GM18511 (cell line): ENCODE measurements at regions not wholly inside any gene's neighbourhood (a gene's known extent, or its start where the extent isn't known, plus 50 kb on each side); places are given as distances from the start of the nearest gene placed in this dataset.
A peak's percentile ranks its signal among the peaks of the same experiment; 100 is the strongest.

ENCODE experiments used
- ATAC-seq: cut with Tn5 transposase; IDR thresholded peaks from one replicate; pipeline ENCODE4 v1.9.1; 2021; ENCODE audit warnings: mild to moderate bottlenecking, moderate library complexity; ENCODE audit not compliant: unreplicated experiment

- ATAC-seq, result peak; percentile 66
Measured at GRCh38 chr10:123552760-123553554, 113.2 kb upstream of the GPR26 start.

- peak; percentile 50 for ATAC-seq
Measured at GRCh38 chr10:123553810-123554430, 112.2 kb upstream of the GPR26 start.

GRCh38 chr10:123554656-123555055, 111.5 kb upstream of the GPR26 start:
- no peak for ATAC-seq

- ATAC-seq, result no peak
Measured at GRCh38 chr10:123555616-123556015, 110.5 kb upstream of the GPR26 start.

- no peak for ATAC-seq
Measured at GRCh38 chr10:123556049-123556448, 110.1 kb upstream of the GPR26 start.

- ATAC-seq, result no peak
Measured at GRCh38 chr10:123556736-123557135, 109.4 kb upstream of the GPR26 start.

GRCh38 chr10:123557366-123558108, 108.6 kb upstream of the GPR26 start:
- no peak for ATAC-seq

- ATAC-seq, result no peak
Measured at GRCh38 chr10:123558651-123559050, 107.5 kb upstream of the GPR26 start.

- ATAC-seq, result peak; percentile 75
Measured at GRCh38 chr10:123559066-123559822, 106.9 kb upstream of the GPR26 start.

- no peak for ATAC-seq
Measured at GRCh38 chr10:123559823-123560092, 106.4 kb upstream of the GPR26 start.

- no peak for ATAC-seq
Measured at GRCh38 chr10:123560301-123561140, 105.6 kb upstream of the GPR26 start.

GRCh38 chr10:123561141-123561440, 105.1 kb upstream of the GPR26 start:
- ATAC-seq, result no peak

GRCh38 chr10:123562387-123562786, 103.8 kb upstream of the GPR26 start:
- no peak for ATAC-seq

GRCh38 chr10:123562811-123563580, 103.2 kb upstream of the GPR26 start:
- ATAC-seq, result no peak

- ATAC-seq, result no peak
Measured at GRCh38 chr10:123563581-123563855, 102.6 kb upstream of the GPR26 start.

- ATAC-seq, result no peak
Measured at GRCh38 chr10:123563994-123564393, 102.2 kb upstream of the GPR26 start.

GRCh38 chr10:123564631-123565030, 101.5 kb upstream of the GPR26 start:
- ATAC-seq, result no peak

GRCh38 chr10:123565691-123566660, 100.2 kb upstream of the GPR26 start:
- ATAC-seq, result no peak
